Naive thymus-derived CD8-positive, alpha-beta T cell (primary cell): ENCODE measurements at regions not wholly inside any gene's neighbourhood (a gene's known extent, or its start where the extent isn't known, plus 50 kb on each side); places are given as distances from the start of the nearest gene placed in this dataset.
"Not testable (repeated sequence)": the region's sequence is repeated elsewhere in the genome, so short reads cannot be mapped to it uniquely, and the experiment has no call there.

ENCODE experiments used
- ATAC-seq, 2 donors: fragments of 150-1000 bp; cut with Tn5 transposase in 1 of 2; sonication (Bioruptor Pico), chemical (Tn5 transposase) in 1 of 2; 1 replicate in 1 of 2; 2 replicates in 1 of 2; pipeline ENCODE4 v1.10.0; 2021; ENCODE audit warnings: mild to moderate bottlenecking in 2 of 2, moderate library complexity in 2 of 2
- POLR2A ChIA-PET: fragments of 350-600 bp; sonication (Branson Sonifier 250); formaldehyde crosslinking; loops from one replicate; lab custom pipeline; 2021; ENCODE audit warnings: antibody characterized with exemption; lab: Charles Lee
- DNase-seq, 10 donors: peaks; one replicate each; pipeline versions ENCODE4 v3.0.0 to v3.0.0-alpha.2; 2020 to 2022
- H3K27ac Mint-ChIP-seq, 10 donors: one replicate each; pipeline ENCODE4 v1.8.0; 2020 to 2022; ENCODE audit warnings: mild to moderate bottlenecking in 10 of 10, mixed read lengths in 10 of 10, moderate library complexity in 4 of 10, inconsistent platforms in 1 of 10
- H3K27me3 Mint-ChIP-seq, 5 donors: one replicate each; pipeline ENCODE4 v1.8.0; 2021 to 2022; ENCODE audit warnings: mixed read lengths in 5 of 5
- H3K36me3 Mint-ChIP-seq, 3 donors: one replicate each; pipeline ENCODE4 v1.8.0; 2020 to 2022; ENCODE audit warnings: mixed read lengths in 3 of 3, mild to moderate bottlenecking in 2 of 3, inconsistent platforms in 1 of 3
- H3K4me1 Mint-ChIP-seq, 4 donors: one replicate each; pipeline ENCODE4 v1.8.0; 2021 to 2022; ENCODE audit warnings: mixed read lengths in 4 of 4
- H3K4me3 Mint-ChIP-seq, 10 donors: one replicate each; pipeline ENCODE4 v1.8.0; 2020 to 2022; ENCODE audit warnings: mild to moderate bottlenecking in 10 of 10, mixed read lengths in 10 of 10, moderate library complexity in 6 of 10, inconsistent platforms in 1 of 10
- H3K9me3 Mint-ChIP-seq, 9 donors: one replicate each; pipeline ENCODE4 v1.8.0; 2020 to 2022; ENCODE audit warnings: mixed read lengths in 9 of 9, mild to moderate bottlenecking in 3 of 9, inconsistent platforms in 1 of 9, moderate library complexity in 1 of 9

DNA sequence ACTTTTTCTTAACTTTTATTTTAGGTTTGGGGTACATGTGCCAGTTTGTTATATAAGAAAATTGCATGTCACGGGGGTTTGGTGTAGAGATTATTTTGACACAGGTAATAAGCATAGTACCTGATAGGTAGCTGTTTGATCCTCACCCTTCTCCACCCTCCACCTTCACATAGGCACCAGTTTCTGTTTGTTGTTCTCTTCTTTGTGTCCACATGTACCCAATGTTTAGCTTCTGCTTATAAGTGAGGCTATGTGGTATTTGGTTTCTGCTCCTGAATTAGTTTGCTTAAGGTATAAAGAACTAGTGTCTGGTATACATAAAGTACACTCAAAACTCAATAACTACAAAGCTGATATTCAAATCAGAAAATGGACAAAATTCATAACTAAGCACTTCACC lies 654.6 kb upstream of the LINC00305 start:
- POLR2A ChIA-PET = no interaction called here
- DNase-seq = no peak
- peaks cover 0 to 11% (median 0%) of the 10 kb centered on the region in 9 donors for H3K9me3 Mint-ChIP-seq
- no peak for ATAC-seq
- no peaks in the 10 kb centered on the region for H3K4me1 Mint-ChIP-seq
- H3K4me3 Mint-ChIP-seq = no peak overlapping the region
- H3K27ac Mint-ChIP-seq = no peak overlapping the region
- no peaks in the 10 kb centered on the region for H3K27me3 Mint-ChIP-seq
- no peaks in the 10 kb centered on the region for H3K36me3 Mint-ChIP-seq

DNA sequence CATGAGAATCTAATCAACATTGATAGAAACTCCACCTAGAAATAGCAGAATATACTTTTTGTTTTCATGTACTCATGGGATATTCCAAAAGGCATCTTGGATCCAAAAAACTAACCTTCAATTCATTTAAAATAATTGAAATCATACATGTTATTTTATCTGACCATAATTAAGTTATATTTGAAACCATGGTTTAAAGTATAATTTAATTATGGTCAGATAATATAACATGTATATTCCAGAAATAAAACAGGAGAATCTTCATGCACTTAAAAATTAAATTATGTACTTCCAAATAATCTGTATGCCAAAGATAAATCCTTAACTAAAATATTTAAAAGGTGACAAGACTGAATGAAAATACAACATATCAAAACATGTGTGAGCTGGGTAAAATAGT lies 651.3 kb upstream of the LINC00305 start:
- DNase-seq (no peak), ATAC-seq (no peak)
- Mint-ChIP-seq H3K4me3 (no peak overlapping the region), H3K9me3 (peaks cover 0 to 28% (median 8%) of the 10 kb centered on the region in 9 donors), H3K36me3 (peaks cover 0 to 5% (median 0%) of the 10 kb centered on the region in 3 donors), H3K27ac (no peak overlapping the region), H3K27me3 (no peaks in the 10 kb centered on the region), H3K4me1 (no peaks in the 10 kb centered on the region)
- POLR2A ChIA-PET = no interaction called here

- H3K36me3 Mint-ChIP-seq = peaks cover 0 to 5% (median 0%) of the 10 kb centered on the region in 3 donors
- no peak for DNase-seq
- no peak for ATAC-seq
- H3K4me3 Mint-ChIP-seq = no peak overlapping the region
- H3K27me3 Mint-ChIP-seq = no peaks in the 10 kb centered on the region
- no peak overlapping the region for H3K27ac Mint-ChIP-seq
- POLR2A ChIA-PET = no interaction called here
- H3K4me1 Mint-ChIP-seq = no peaks in the 10 kb centered on the region
- H3K9me3 Mint-ChIP-seq = peaks cover 0 to 28% (median 6%) of the 10 kb centered on the region in 9 donors
Observed at GRCh38 chr18:64799376-64799775, 650.5 kb upstream of the LINC00305 start.

- H3K27me3 Mint-ChIP-seq = no peaks in the 10 kb centered on the region
- no peak overlapping the region for H3K4me3 Mint-ChIP-seq
- no peak for ATAC-seq
- peaks cover 0 to 14% (median 4%) of the 10 kb centered on the region in 9 donors for H3K9me3 Mint-ChIP-seq
- POLR2A ChIA-PET = no interaction called here
- DNase-seq = no peak
- H3K36me3 Mint-ChIP-seq = peaks cover 0 to 1% (median 0%) of the 10 kb centered on the region in 3 donors
- H3K4me1 Mint-ChIP-seq = no peaks in the 10 kb centered on the region
- H3K27ac Mint-ChIP-seq = no peak overlapping the region
Observed at GRCh38 chr18:64791236-64791635, 642.3 kb upstream of the LINC00305 start.

GRCh38 chr18:64785686-64786085 lies 636.8 kb upstream of the LINC00305 start:
- peaks cover 0 to 17% (median 7%) of the 10 kb centered on the region in 9 donors for H3K9me3 Mint-ChIP-seq
- no peaks in the 10 kb centered on the region for H3K4me1 Mint-ChIP-seq
- POLR2A ChIA-PET = no interaction called here
- no peak overlapping the region for H3K4me3 Mint-ChIP-seq
- no peaks in the 10 kb centered on the region for H3K36me3 Mint-ChIP-seq
- ATAC-seq (no peak), DNase-seq (no peak)
- no peaks in the 10 kb centered on the region for H3K27me3 Mint-ChIP-seq
- H3K27ac Mint-ChIP-seq = no peak overlapping the region

GRCh38 chr18:64777556-64777955 lies 628.7 kb upstream of the LINC00305 start:
- Mint-ChIP-seq H3K4me1 (no peaks in the 10 kb centered on the region), H3K36me3 (no peaks in the 10 kb centered on the region), H3K4me3 (no peak overlapping the region), H3K9me3 (peaks cover 0 to 21% (median 7%) of the 10 kb centered on the region in 9 donors), H3K27me3 (no peaks in the 10 kb centered on the region), H3K27ac (no peak overlapping the region)
- POLR2A ChIA-PET = no interaction called here
- DNase-seq (no peak), ATAC-seq (no peak)

- H3K27me3 Mint-ChIP-seq = no peaks in the 10 kb centered on the region
- no peak for ATAC-seq
- peaks cover 0 to 30% (median 10%) of the 10 kb centered on the region in 9 donors for H3K9me3 Mint-ChIP-seq
- no peak for DNase-seq
- no peak overlapping the region for H3K27ac Mint-ChIP-seq
- H3K36me3 Mint-ChIP-seq = no peaks in the 10 kb centered on the region
- H3K4me1 Mint-ChIP-seq = no peaks in the 10 kb centered on the region
- POLR2A ChIA-PET = no interaction called here
- no peak overlapping the region for H3K4me3 Mint-ChIP-seq
Observed at GRCh38 chr18:64765908-64766307, 617.0 kb upstream of the LINC00305 start.

DNA sequence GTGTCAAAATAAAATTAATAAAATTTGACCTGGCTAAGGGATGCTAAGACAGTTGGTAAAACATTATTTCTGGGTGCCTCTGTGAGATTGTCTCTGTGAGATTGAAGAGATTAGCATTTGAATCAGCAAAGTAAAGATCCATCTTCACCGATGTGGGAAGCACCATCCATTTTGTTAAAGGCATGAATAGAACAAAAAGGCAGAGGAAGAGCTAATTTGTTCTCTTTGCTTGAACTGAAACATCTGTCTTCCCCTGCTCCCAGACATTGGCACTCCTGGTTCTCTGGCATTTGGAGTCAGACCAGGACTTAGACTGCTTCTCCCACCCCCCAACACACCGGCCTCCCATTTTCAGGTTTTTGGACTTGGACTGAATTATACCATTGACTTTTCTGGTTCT lies 603.8 kb upstream of the LINC00305 start:
- Mint-ChIP-seq H3K4me3 (no peak overlapping the region), H3K27ac (no peak overlapping the region), H3K9me3 (peaks cover 0 to 23% (median 3%) of the 10 kb centered on the region in 9 donors), H3K27me3 (no peaks in the 10 kb centered on the region), H3K4me1 (no peaks in the 10 kb centered on the region), H3K36me3 (no peaks in the 10 kb centered on the region)
- POLR2A ChIA-PET = no interaction called here
- DNase-seq = no peak
- no peak for ATAC-seq

DNA sequence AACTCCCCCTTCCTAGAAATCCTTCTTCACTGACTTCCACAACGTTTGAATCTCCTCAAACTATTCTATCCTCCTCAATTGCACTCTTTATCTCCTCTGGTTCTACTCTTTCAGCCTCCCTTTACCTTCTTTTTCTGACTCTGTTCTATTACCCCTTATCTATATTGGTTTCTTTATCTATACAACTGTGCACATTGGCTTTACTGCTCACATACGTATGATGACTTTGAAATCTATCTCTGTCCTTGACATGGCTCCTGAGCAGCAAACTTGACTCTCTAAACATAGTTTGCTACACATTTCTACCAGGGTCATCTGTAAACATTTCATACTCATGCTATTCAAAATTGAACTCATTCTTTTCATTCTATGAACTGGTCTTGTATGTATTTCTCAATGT lies 601.0 kb upstream of the LINC00305 start:
- POLR2A ChIA-PET = no interaction called here
- Mint-ChIP-seq H3K27me3 (no peaks in the 10 kb centered on the region), H3K4me3 (no peak overlapping the region), H3K9me3 (peaks cover 0 to 23% (median 3%) of the 10 kb centered on the region in 9 donors), H3K4me1 (no peaks in the 10 kb centered on the region), H3K27ac (no peak overlapping the region), H3K36me3 (no peaks in the 10 kb centered on the region)
- DNase-seq (no peak), ATAC-seq (no peak)

DNA sequence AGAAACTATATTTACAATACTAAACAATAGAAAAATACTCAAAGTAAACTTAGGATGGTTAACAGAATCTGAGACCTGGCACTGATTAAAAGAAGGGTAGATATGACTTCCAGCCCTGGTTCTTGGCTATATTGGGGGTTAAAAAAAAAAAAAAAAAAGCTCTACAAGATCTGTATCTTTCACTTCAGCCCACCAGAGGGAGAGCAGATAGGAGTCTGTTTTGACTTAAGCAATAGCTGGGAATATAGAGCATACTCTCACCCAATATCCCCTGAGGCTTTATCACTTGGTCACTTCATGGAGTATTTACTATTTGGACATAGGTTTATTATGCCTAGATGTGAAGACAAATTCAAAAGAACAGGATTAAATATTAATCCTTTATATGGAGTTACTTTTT lies 598.9 kb upstream of the LINC00305 start:
- Mint-ChIP-seq H3K27ac (no peak overlapping the region), H3K4me3 (no peak overlapping the region), H3K36me3 (no peaks in the 10 kb centered on the region), H3K27me3 (no peaks in the 10 kb centered on the region), H3K9me3 (peaks cover 0 to 23% (median 4%) of the 10 kb centered on the region in 9 donors), H3K4me1 (no peaks in the 10 kb centered on the region)
- no peak for ATAC-seq
- DNase-seq = no peak
- POLR2A ChIA-PET = no interaction called here

GRCh38 chr18:64742898-64743297 lies 594.0 kb upstream of the LINC00305 start:
- H3K27ac Mint-ChIP-seq = no peak overlapping the region
- no peaks in the 10 kb centered on the region for H3K27me3 Mint-ChIP-seq
- ATAC-seq (no peak), DNase-seq (no peak)
- peaks cover 0 to 11% (median 0%) of the 10 kb centered on the region in 9 donors for H3K9me3 Mint-ChIP-seq
- H3K4me3 Mint-ChIP-seq = no peak overlapping the region
- POLR2A ChIA-PET = no interaction called here
- no peaks in the 10 kb centered on the region for H3K4me1 Mint-ChIP-seq
- no peaks in the 10 kb centered on the region for H3K36me3 Mint-ChIP-seq

GRCh38 chr18:64734063-64734462 lies 585.2 kb upstream of the LINC00305 start:
- POLR2A ChIA-PET = no interaction called here
- DNase-seq (no peak), ATAC-seq (no peak)

GRCh38 chr18:64725657-64726056 lies 576.8 kb upstream of the LINC00305 start:
- ATAC-seq, H3K27me3 Mint-ChIP-seq, H3K4me3 Mint-ChIP-seq, H3K4me1 Mint-ChIP-seq, POLR2A ChIA-PET, H3K36me3 Mint-ChIP-seq, H3K27ac Mint-ChIP-seq, DNase-seq: not testable (repeated sequence)
- H3K9me3 Mint-ChIP-seq = peaks cover 0 to 19% (median 6%) of the 10 kb centered on the region in 9 donors

More at GRCh38 chr18:64734063-64734462, 585.2 kb upstream of the LINC00305 start:
- no peak overlapping the region for H3K4me3 Mint-ChIP-seq
- no peaks in the 10 kb centered on the region for H3K27me3 Mint-ChIP-seq
- H3K9me3 Mint-ChIP-seq = peaks cover 0 to 16% (median 4%) of the 10 kb centered on the region in 9 donors
- no peaks in the 10 kb centered on the region for H3K36me3 Mint-ChIP-seq
- H3K4me1 Mint-ChIP-seq = no peaks in the 10 kb centered on the region
- no peak overlapping the region for H3K27ac Mint-ChIP-seq

- no peak for ATAC-seq
- Mint-ChIP-seq H3K9me3 (peaks cover 0 to 10% (median 5%) of the 10 kb centered on the region in 9 donors), H3K4me3 (no peak overlapping the region), H3K4me1 (no peaks in the 10 kb centered on the region), H3K27me3 (no peaks in the 10 kb centered on the region), H3K36me3 (peaks cover 0 to 4% (median 0%) of the 10 kb centered on the region in 3 donors), H3K27ac (no peak overlapping the region)
- POLR2A ChIA-PET = no interaction called here
- no peak for DNase-seq
Observed at GRCh38 chr18:64720781-64721464, 572.0 kb upstream of the LINC00305 start.
